ENCODE measurements at regions not wholly inside any gene's neighbourhood (a gene's known extent, or its start where the extent isn't known, plus 50 kb on each side); places are given as distances from the start of the nearest gene placed in this dataset.
"Not testable (repeated sequence)": the region's sequence is repeated elsewhere in the genome, so short reads cannot be mapped to it uniquely, and the experiment has no call there.

DNA sequence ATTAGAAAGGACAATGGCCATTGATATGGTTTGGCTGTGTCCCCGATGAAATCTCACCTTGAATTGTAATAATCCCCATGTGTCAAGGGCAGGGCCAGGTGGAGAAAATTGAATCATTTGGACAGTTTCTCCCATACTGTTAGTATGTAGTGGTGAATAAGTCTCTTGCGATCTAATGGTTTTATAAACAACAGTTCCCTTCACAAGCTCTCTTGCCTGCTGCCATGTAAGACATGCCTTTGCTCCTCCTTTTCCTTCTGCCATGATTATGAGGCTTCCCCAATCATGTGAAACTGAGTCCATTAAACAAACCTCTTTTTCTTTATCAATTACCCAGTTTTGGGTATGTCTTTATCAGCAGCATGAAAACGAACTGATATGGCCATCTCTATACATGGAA is 302.7 kb downstream of the SFMBT2 start:
- no peak for DNase-seq (ENCODE audit: low read depth, low spot score)
- Histone ChIP-seq H3K4me3 (ENCODE audit: insufficient read length, low read depth) (no peak overlapping the region), H3K36me3 (ENCODE audit: insufficient read depth, insufficient read length, low read length) (no peaks in the 10 kb centered on the region), H3K27me3 (ENCODE audit: insufficient read depth, insufficient read length) (no peaks in the 10 kb centered on the region), H3K9ac (ENCODE audit: insufficient read length, low read depth) (no peak overlapping the region), H3K4me1 (ENCODE audit: insufficient read depth, insufficient read length) (no peaks in the 10 kb centered on the region), H3K9me3 (ENCODE audit: insufficient read depth, low read length) (no peaks in the 10 kb centered on the region)
- no peak for TF ChIP-seq ZNF274 (IDR thresholded peaks at IDR 0.05; ENCODE audit: low read depth, low read length)
- TF ChIP-seq SUZ12 (IDR thresholded peaks at IDR 0.05; ENCODE audit: extremely low read depth, insufficient read depth, insufficient read length) = no peak
- no peak for TF ChIP-seq YY1 (IDR thresholded peaks at IDR 0.05; ENCODE audit: insufficient read depth, insufficient read length)

GRCh38 chr10:7107285-7107684 is 303.5 kb downstream of the SFMBT2 start:
- H3K9me3 ChIP-seq (ENCODE audit: insufficient read depth, low read length) = no peaks in the 10 kb centered on the region
- no peak for DNase-seq (ENCODE audit: low read depth, low spot score)
- no peak overlapping the region for H3K9ac ChIP-seq (ENCODE audit: insufficient read length, low read depth)
- no peak overlapping the region for H3K4me3 ChIP-seq (ENCODE audit: insufficient read length, low read depth)
- H3K36me3 ChIP-seq (ENCODE audit: insufficient read depth, insufficient read length, low read length) = no peaks in the 10 kb centered on the region
- H3K4me1 ChIP-seq (ENCODE audit: insufficient read depth, insufficient read length) = no peaks in the 10 kb centered on the region
- no peak for TF ChIP-seq YY1 (IDR thresholded peaks at IDR 0.05; ENCODE audit: insufficient read depth, insufficient read length)
- TF ChIP-seq ZNF274 (IDR thresholded peaks at IDR 0.05; ENCODE audit: low read depth, low read length) = no peak
- TF ChIP-seq SUZ12 (IDR thresholded peaks at IDR 0.05; ENCODE audit: extremely low read depth, insufficient read depth, insufficient read length) = no peak
- H3K27me3 ChIP-seq (ENCODE audit: insufficient read depth, insufficient read length) = no peaks in the 10 kb centered on the region

GRCh38 chr10:7104379-7104778 is 306.5 kb downstream of the SFMBT2 start:
- not testable (repeated sequence) for H3K4me3 ChIP-seq (ENCODE audit: insufficient read length, low read depth); H3K27me3 ChIP-seq (ENCODE audit: insufficient read depth, insufficient read length); H3K36me3 ChIP-seq (ENCODE audit: insufficient read depth, insufficient read length, low read length); H3K9me3 ChIP-seq (ENCODE audit: insufficient read depth, low read length); H3K9ac ChIP-seq (ENCODE audit: insufficient read length, low read depth); DNase-seq (ENCODE audit: low read depth, low spot score); H3K4me1 ChIP-seq (ENCODE audit: insufficient read depth, insufficient read length)

- no peak for DNase-seq (ENCODE audit: low read depth, low spot score)
- Histone ChIP-seq H3K27me3 (ENCODE audit: insufficient read depth, insufficient read length) (no peaks in the 10 kb centered on the region), H3K36me3 (ENCODE audit: insufficient read depth, insufficient read length, low read length) (no peaks in the 10 kb centered on the region), H3K9me3 (ENCODE audit: insufficient read depth, low read length) (no peaks in the 10 kb centered on the region), H3K9ac (ENCODE audit: insufficient read length, low read depth) (no peak overlapping the region), H3K4me3 (ENCODE audit: insufficient read length, low read depth) (no peak overlapping the region), H3K4me1 (ENCODE audit: insufficient read depth, insufficient read length) (no peaks in the 10 kb centered on the region)
- TF ChIP-seq ZNF274 (IDR thresholded peaks at IDR 0.05; ENCODE audit: low read depth, low read length) (no peak), YY1 (IDR thresholded peaks at IDR 0.05; ENCODE audit: insufficient read depth, insufficient read length) (no peak), SUZ12 (IDR thresholded peaks at IDR 0.05; ENCODE audit: extremely low read depth, insufficient read depth, insufficient read length) (no peak)
Measured at GRCh38 chr10:7102557-7103349, 308.1 kb downstream of the SFMBT2 start.

- Histone ChIP-seq H3K27me3 (ENCODE audit: insufficient read depth, insufficient read length) (no peaks in the 10 kb centered on the region), H3K4me3 (ENCODE audit: insufficient read length, low read depth) (no peak overlapping the region), H3K36me3 (ENCODE audit: insufficient read depth, insufficient read length, low read length) (no peaks in the 10 kb centered on the region), H3K4me1 (ENCODE audit: insufficient read depth, insufficient read length) (no peaks in the 10 kb centered on the region), H3K9me3 (ENCODE audit: insufficient read depth, low read length) (no peaks in the 10 kb centered on the region), H3K9ac (ENCODE audit: insufficient read length, low read depth) (no peak overlapping the region)
- TF ChIP-seq ZNF274 (IDR thresholded peaks at IDR 0.05; ENCODE audit: low read depth, low read length) (no peak), SUZ12 (IDR thresholded peaks at IDR 0.05; ENCODE audit: extremely low read depth, insufficient read depth, insufficient read length) (no peak), YY1 (IDR thresholded peaks at IDR 0.05; ENCODE audit: insufficient read depth, insufficient read length) (no peak)
- no peak for DNase-seq (ENCODE audit: low read depth, low spot score)
Measured at GRCh38 chr10:7102084-7102483, 308.8 kb downstream of the SFMBT2 start.

DNA sequence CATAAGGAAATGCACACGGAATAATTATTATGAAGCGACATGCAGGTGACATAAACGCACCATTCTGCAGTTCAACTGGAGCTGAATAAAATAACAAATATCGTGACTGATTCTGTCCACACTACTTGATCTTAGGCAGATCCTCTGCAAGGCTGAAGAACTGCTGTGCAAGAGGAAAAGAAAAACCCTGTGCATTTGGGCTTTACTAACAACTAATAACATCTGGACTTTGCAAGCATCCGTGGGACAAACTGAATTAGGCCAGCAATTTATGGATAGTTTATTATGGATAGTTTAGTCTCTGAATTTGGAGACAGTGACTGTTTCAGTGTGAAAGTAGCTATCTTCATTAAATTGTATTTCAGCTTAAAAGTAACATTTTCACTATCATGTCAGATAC is 309.4 kb downstream of the SFMBT2 start:
- Histone ChIP-seq H3K36me3 (ENCODE audit: insufficient read depth, insufficient read length, low read length) (no peaks in the 10 kb centered on the region), H3K4me3 (ENCODE audit: insufficient read length, low read depth) (no peak overlapping the region), H3K9me3 (ENCODE audit: insufficient read depth, low read length) (no peaks in the 10 kb centered on the region), H3K27me3 (ENCODE audit: insufficient read depth, insufficient read length) (no peaks in the 10 kb centered on the region), H3K4me1 (ENCODE audit: insufficient read depth, insufficient read length) (no peaks in the 10 kb centered on the region), H3K9ac (ENCODE audit: insufficient read length, low read depth) (no peak overlapping the region)
- no peak for TF ChIP-seq SUZ12 (IDR thresholded peaks at IDR 0.05; ENCODE audit: extremely low read depth, insufficient read depth, insufficient read length)
- TF ChIP-seq ZNF274 (IDR thresholded peaks at IDR 0.05; ENCODE audit: low read depth, low read length) = no peak
- no peak for TF ChIP-seq YY1 (IDR thresholded peaks at IDR 0.05; ENCODE audit: insufficient read depth, insufficient read length)
- DNase-seq (ENCODE audit: low read depth, low spot score) = no peak

GRCh38 chr10:7100032-7100702 is 310.7 kb downstream of the SFMBT2 start:
- H3K4me1 ChIP-seq (ENCODE audit: insufficient read depth, insufficient read length) = no peaks in the 10 kb centered on the region
- DNase-seq (ENCODE audit: low read depth, low spot score) = no peak
- no peaks in the 10 kb centered on the region for H3K9me3 ChIP-seq (ENCODE audit: insufficient read depth, low read length)
- H3K9ac ChIP-seq (ENCODE audit: insufficient read length, low read depth) = no peak overlapping the region
- H3K36me3 ChIP-seq (ENCODE audit: insufficient read depth, insufficient read length, low read length) = no peaks in the 10 kb centered on the region
- H3K27me3 ChIP-seq (ENCODE audit: insufficient read depth, insufficient read length) = no peaks in the 10 kb centered on the region
- TF ChIP-seq SUZ12 (IDR thresholded peaks at IDR 0.05; ENCODE audit: extremely low read depth, insufficient read depth, insufficient read length) (no peak), ZNF274 (IDR thresholded peaks at IDR 0.05; ENCODE audit: low read depth, low read length) (no peak), YY1 (IDR thresholded peaks at IDR 0.05; ENCODE audit: insufficient read depth, insufficient read length) (no peak)
- H3K4me3 ChIP-seq (ENCODE audit: insufficient read length, low read depth) = no peak overlapping the region

Data from NT2/D1 (cell line).